ENCODE measurements at regions not wholly inside any gene's neighbourhood (a gene's known extent, or its start where the extent isn't known, plus 50 kb on each side); places are given as distances from the start of the nearest gene placed in this dataset.
A peak's percentile ranks its signal among the peaks of the same experiment; 100 is the strongest.

- peak; percentile 5 for DNase-seq
These were observed 1011.8 kb upstream of the CDH2 start for GRCh38 chr18:29188760-29189159.

- no peak for DNase-seq
These were observed 1008.9 kb upstream of the CDH2 start for GRCh38 chr18:29185801-29186200.

DNA sequence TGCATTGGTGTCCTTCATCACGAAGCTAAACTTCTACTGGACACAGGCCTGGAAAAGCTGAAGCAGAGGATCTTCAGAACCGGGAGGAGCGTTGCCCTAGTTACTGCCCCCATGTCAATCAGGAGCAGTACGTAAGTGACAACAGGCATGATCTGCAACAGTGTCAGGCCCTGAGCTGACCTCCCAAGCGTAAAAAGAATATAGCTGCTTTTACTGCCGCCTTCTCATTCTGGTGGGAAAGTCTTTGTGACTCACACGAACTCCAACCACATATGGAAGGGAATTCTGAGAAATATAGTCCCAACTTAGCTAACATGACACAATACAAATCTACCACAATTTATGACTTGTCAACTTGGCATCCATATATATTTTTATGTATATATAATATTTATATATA lies 1007.7 kb upstream of the CDH2 start:
- peak; percentile 86 for DNase-seq

DNA sequence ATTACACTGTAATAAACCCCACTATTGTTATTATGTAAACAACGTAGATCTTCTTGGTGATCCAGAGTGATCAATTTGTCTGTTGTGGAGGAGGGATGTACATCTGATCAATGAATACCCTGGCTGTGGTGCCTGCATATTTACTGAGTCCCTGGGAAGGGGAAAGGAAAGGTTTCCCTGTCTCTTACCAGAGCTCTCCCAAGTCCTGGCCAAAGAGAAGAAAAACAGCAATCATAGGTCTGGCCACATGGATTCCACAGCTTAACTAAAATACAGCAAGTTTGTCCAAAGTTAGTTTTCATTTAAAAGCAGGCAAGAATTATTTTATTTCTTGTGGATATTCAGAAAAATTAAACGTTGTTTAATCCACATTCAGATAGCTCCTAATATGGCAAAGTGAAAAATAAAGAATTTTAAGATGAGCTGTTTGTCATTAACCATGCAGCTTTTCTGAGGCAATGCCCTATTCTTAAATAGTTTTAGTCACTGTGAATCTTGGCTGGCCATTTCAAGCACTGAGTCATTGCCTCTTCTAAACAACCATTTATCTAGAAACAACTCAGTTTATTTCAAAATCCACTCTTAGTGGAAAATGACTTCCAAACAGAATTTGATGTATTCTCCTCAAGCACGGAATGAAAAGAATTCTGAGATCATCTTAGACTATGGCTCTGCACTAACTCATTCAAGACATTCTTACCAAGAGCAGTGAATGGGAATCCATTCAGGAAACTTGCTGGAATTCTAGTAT lies 1004.4 kb upstream of the CDH2 start:
- peak; percentile 95 for DNase-seq

GRCh38 chr18:29176681-29177080 lies 999.8 kb upstream of the CDH2 start:
- no peak for DNase-seq

- DNase-seq, result no peak
These were observed 998.0 kb upstream of the CDH2 start for GRCh38 chr18:29174891-29175290.

DNA sequence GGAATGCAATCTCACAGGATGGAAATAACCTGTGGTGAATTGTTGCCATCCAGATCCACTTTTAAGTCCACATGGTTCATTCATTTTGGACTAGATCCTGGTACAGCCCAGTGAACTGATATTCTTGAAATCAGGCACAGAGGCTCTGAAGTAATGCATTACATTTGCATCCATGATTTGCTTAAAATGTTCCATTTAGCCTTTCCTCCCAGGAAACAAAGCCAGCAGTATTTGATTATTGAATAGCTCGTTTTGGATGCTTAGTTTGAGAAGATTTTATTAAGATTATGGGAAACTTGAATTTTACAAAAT lies 995.8 kb upstream of the CDH2 start:
- no peak for DNase-seq

- no peak for DNase-seq
These were observed 995.2 kb upstream of the CDH2 start for GRCh38 chr18:29171892-29172755.

- no peak for DNase-seq
These were observed 992.7 kb upstream of the CDH2 start for GRCh38 chr18:29169599-29169998.

- DNase-seq, result peak; percentile 97
These were observed 988.2 kb upstream of the CDH2 start for GRCh38 chr18:29164993-29165599.

DNA sequence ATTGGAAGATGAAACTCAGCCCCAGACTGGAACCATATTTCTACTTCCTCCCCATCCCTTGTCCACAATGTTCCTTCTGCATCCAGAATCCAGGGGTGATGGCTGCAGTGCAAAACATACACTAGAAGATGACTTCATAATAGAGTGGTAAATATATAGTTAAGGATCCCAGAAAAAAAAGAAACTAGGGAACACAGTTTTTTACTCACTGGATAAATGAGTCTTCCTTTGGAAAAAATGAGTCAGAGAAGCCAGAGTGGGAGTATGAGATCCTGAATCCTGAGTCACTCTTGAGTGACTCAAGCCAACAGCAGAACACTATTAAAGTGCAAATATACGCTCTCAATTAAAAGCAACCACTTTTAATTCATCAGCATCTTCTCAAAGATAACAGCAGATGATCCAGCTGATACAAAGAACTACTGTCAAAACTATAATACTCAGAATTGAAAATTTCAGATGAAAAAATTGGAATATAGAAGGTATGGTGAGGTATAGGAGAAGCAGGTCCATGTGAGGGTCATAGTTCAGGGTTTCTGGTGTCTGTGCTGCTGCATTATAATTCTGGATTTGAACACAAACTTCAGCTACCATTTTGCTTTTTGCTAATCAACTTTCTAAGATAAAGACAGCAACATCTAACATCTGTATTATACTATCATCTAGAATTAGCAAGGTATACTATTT lies 987.2 kb upstream of the CDH2 start:
- peak; percentile 98 for DNase-seq

GRCh38 chr18:29163596-29163995 lies 986.7 kb upstream of the CDH2 start:
- DNase-seq, result peak; percentile 16

- DNase-seq, result peak; percentile 29
These were observed 984.5 kb upstream of the CDH2 start for GRCh38 chr18:29161429-29161828.

GRCh38 chr18:29160170-29160569 lies 983.2 kb upstream of the CDH2 start:
- DNase-seq, result no peak

GRCh38 chr18:29157905-29158304 lies 981.0 kb upstream of the CDH2 start:
- DNase-seq, result peak; percentile 22

DNA sequence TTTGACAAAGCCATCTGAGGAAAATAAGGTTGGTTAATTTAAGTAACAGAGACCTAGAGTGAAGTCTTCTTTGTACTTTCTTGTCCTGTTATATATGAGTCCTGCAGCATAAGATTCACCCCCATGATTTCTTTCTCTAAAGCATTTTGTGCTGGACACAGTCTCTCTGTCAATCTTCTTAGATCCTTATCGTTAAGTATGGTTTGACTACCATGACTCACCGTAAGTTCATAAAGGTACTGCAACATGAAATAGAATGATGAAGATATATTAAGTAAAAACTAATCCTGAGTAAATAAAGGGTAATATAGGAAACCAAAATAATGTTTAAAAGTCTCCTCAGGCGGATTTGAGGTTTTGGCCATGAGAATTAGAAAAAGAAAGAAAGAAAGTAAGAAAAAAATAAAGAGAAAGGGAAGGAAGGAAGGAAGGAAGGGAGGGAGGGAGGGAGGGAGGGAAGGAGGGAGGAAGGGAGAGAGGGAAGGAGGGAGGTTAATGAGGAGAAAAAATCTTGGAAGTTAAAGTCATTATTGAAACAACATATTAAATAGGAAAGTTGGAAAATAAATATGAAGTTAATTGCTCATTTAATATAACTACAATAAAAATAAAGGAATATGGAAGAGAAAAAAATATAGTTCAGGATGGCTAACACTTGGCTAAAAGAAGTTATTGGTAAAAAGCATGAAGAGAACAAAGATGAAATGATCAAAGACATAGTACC lies 980.3 kb upstream of the CDH2 start:
- no peak for DNase-seq

- DNase-seq, result no peak
These were observed 979.6 kb upstream of the CDH2 start for GRCh38 chr18:29156531-29156930.

GRCh38 chr18:29154758-29155725 lies 978.1 kb upstream of the CDH2 start:
- DNase-seq, result peak; percentile 83

DNA sequence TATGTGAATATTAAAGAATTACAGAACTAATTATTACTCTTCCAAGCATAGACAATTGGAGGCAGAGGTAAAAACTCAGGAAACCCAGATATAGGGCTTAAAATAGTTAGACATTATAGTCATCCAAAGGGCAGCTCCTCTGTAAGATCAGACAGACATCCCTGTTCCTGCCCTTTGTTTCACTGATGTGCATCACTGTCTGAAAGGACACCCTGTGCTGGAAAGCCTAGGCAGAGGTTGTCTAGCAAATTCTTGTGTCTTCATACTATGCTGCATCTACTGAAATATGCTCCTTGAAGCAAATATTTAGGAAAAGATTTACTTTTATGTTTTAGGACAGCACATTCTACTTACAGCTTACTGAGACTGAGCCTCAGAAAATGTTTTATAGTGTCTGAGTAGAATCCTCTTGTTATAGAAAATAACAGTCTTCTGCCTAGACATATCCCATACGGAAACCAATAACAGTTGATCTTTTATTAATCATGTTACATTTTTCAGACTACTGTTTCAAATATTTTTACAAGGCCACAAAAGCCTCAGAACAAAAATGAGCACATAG lies 977.3 kb upstream of the CDH2 start:
- DNase-seq, result peak; percentile 62

- DNase-seq, result no peak
These were observed 976.2 kb upstream of the CDH2 start for GRCh38 chr18:29153091-29153490.

GRCh38 chr18:29147944-29148343 lies 971.0 kb upstream of the CDH2 start:
- peak; percentile 84 for DNase-seq

Measured in fibroblast of skin of back (primary cell).